Muscle layer of duodenum (tissue), 2 donors: ENCODE measurements at regions not wholly inside any gene's neighbourhood (a gene's known extent, or its start where the extent isn't known, plus 50 kb on each side); places are given as distances from the start of the nearest gene placed in this dataset.
"Not testable (repeated sequence)": the region's sequence is repeated elsewhere in the genome, so short reads cannot be mapped to it uniquely, and the experiment has no call there.

Experiments used
- H3K27ac ChIP-seq: one replicate; pipeline ENCODE4 v1.7.0; 2013; ENCODE audit warnings: mild to moderate bottlenecking, low read length
- H3K27me3 ChIP-seq: one replicate; pipeline ENCODE4 v1.7.0; 2013; ENCODE audit warnings: low read depth, mild to moderate bottlenecking, control low read depth, low read length
- H3K36me3 ChIP-seq, 2 donors: one replicate each; pipeline ENCODE4 v1.7.0; 2013; ENCODE audit warnings: low read length in 2 of 2, control low read depth in 1 of 2, mild to moderate bottlenecking in 1 of 2; ENCODE audit not compliant: insufficient read depth in 2 of 2, control insufficient read depth in 1 of 2
- H3K4me1 ChIP-seq, 2 donors: one replicate each; pipeline ENCODE4 v1.7.0; 2013; ENCODE audit warnings: low read length in 2 of 2, mild to moderate bottlenecking in 2 of 2, control low read depth in 1 of 2, moderate library complexity in 1 of 2; ENCODE audit not compliant: insufficient read depth in 2 of 2, control insufficient read depth in 1 of 2
- H3K4me3 ChIP-seq, 2 donors: one replicate each; pipeline ENCODE4 v1.7.0; 2013; ENCODE audit warnings: low read length in 2 of 2, low read depth in 1 of 2, mild to moderate bottlenecking in 1 of 2
- H3K9me3 ChIP-seq, 2 donors: one replicate each; pipeline ENCODE4 v1.7.0; 2013; ENCODE audit warnings: low read length in 2 of 2, control low read depth in 1 of 2, mild to moderate bottlenecking in 1 of 2; ENCODE audit not compliant: control insufficient read depth in 1 of 2
- donor health status: healthy.

DNA sequence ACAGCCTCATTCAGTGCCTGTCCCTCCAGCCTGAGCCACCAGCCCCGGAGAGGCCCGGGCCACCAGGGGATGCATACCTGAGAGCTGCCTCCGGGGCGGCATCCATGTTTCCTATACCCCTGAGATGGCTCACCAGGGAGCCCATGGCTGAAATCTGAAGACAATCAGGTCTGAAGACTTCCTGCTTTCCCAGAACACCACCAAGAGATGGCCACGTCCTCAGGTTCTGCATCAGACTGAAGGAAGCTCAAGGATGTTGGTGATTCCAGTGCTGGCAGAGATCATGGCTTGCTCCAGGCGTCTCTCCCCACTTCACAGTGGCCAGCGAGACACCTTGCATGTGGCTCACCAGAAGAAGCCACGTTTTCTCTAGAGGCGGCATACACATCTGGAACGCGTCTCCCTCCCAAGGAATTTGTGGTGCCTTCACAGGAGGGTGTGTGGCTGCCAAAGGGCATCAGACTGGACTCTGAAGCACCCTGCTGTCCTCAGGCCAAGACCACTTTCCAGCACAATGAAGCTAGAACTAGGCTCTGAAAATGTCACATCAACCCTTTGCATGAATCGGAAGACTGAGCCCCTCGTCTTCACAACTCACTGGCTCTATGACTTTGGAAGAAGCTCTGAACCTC lies 170.7 kb upstream of the IRF2BP2 start:
- no peak overlapping the region for H3K27ac ChIP-seq
- no peaks in the 10 kb centered on the region for H3K9me3 ChIP-seq
- H3K36me3 ChIP-seq, result no peaks in the 10 kb centered on the region
- H3K4me1 ChIP-seq, result no peaks in the 10 kb centered on the region
- no peaks in the 10 kb centered on the region for H3K27me3 ChIP-seq
- H3K4me3 ChIP-seq, result no peak overlapping the region

- H3K27ac ChIP-seq, result no peak overlapping the region
- H3K36me3 ChIP-seq, result no peaks in the 10 kb centered on the region
- no peaks in the 10 kb centered on the region for H3K4me1 ChIP-seq
- H3K9me3 ChIP-seq, result no peaks in the 10 kb centered on the region
- H3K27me3 ChIP-seq, result no peaks in the 10 kb centered on the region
- no peak overlapping the region for H3K4me3 ChIP-seq
These were observed 170.1 kb upstream of the IRF2BP2 start for GRCh38 chr1:234780112-234780511.

- H3K27ac ChIP-seq, H3K9me3 ChIP-seq, H3K27me3 ChIP-seq, H3K4me3 ChIP-seq, H3K4me1 ChIP-seq, H3K36me3 ChIP-seq: not testable (repeated sequence)
These were observed 169.6 kb upstream of the IRF2BP2 start for GRCh38 chr1:234779600-234779999.

GRCh38 chr1:234779160-234779538 lies 169.2 kb upstream of the IRF2BP2 start:
- no peaks in the 10 kb centered on the region for H3K27me3 ChIP-seq
- no peaks in the 10 kb centered on the region for H3K9me3 ChIP-seq
- H3K4me3 ChIP-seq, result no peak overlapping the region
- no peaks in the 10 kb centered on the region for H3K36me3 ChIP-seq
- no peak overlapping the region for H3K27ac ChIP-seq
- H3K4me1 ChIP-seq, result no peaks in the 10 kb centered on the region

DNA sequence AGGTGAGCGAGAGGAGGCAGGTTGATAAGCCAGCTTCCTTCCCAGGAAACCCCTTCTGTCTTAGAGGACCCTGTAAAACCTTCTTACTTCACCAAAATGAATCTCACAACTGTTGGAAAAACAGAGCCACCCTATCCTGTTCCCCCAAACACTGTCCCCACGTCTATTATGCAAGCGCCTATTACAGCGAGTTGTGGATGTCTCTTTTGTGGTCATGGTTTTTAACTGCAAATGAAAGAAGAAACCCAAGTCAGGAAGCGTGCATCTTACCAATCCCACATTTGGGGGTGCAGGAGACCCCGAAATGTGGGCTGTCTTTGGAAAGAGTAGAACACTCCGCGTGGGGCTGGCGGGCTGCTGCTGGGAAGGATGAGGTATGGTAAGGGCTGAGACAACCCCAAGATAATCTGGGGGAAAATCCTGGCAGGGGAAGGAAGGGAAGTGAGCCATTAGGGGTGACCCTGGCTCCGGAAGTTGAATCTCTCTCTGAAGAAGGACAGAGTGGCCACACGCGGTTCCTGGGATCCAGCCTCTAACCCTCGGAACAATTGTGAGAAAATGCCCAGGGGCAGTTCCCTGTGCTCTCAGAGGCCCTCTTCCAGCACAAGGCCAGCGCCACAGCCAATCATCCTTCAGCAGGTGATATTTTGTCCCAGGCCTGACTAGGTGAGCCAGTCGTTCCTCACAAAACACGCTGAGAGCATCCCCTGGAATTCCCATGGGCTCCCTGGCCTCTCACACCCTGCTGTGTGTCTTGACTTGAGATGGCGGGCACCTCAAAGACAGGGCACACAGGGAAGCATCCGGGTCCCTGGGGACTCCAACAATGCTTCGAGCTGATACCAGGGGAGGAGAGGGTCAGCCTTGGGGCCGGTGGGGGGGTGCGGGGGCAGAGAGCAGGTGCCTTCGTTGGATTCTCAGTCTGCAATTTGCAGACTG lies 168.5 kb upstream of the IRF2BP2 start:
- no peak overlapping the region for H3K4me3 ChIP-seq
- no peaks in the 10 kb centered on the region for H3K36me3 ChIP-seq
- no peak overlapping the region for H3K27ac ChIP-seq
- H3K27me3 ChIP-seq, result no peaks in the 10 kb centered on the region
- H3K9me3 ChIP-seq, result no peaks in the 10 kb centered on the region
- no peaks in the 10 kb centered on the region for H3K4me1 ChIP-seq

- Histone ChIP-seq H3K4me1 (no peaks in the 10 kb centered on the region), H3K9me3 (no peaks in the 10 kb centered on the region), H3K4me3 (no peak overlapping the region), H3K36me3 (no peaks in the 10 kb centered on the region), H3K27ac (no peak overlapping the region), H3K27me3 (no peaks in the 10 kb centered on the region)
These were observed 167.9 kb upstream of the IRF2BP2 start for GRCh38 chr1:234777856-234778220.

DNA sequence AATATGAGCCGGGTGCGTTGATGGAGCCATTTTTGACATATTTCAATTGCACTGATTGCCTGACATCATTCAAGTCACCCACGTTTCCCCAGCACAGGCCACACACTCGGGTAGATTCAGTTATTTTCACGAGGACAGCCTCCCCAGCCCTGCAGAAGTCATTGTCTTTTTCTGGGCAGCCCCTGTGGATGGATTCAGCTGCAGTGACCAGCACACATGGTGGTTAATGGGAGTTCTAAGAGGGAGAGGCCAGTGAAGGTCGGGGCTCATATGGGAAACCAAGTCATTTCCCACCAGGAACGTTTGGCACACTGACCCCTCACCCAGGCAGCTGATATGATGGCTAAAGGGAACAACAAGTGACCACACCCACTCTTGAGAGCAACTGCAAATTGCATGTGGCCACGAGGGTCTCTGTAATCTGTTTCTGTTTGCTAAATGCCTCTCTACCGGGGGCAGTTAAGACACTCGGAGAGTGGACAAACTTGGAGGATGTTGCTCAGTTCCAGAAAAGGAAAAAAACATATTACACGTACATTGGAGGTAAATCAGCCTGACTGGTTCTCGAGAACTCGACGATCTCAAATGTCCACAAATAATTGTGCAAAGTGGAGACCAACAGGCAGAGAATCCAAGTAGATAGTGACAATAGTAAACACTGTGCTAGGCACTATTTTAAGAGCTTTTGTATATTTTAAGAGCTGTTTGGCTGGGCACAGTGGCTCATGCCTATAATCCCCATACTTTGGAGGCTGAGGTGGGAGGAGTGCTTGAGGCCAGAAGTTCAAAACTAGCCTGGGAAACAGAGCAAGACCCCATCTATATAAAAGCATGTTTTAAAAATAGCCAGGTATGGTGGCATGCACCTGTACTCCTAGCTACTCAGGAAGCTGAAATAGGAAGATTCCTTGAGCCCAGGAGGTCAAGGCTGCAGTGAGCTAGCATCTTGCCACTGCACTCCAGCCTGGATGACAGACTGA lies 167.2 kb upstream of the IRF2BP2 start:
- H3K27me3 ChIP-seq, result no peaks in the 10 kb centered on the region
- no peaks in the 10 kb centered on the region for H3K36me3 ChIP-seq
- no peak overlapping the region for H3K4me3 ChIP-seq
- H3K27ac ChIP-seq, result no peak overlapping the region
- H3K9me3 ChIP-seq, result no peaks in the 10 kb centered on the region
- H3K4me1 ChIP-seq, result no peaks in the 10 kb centered on the region

- H3K27me3 ChIP-seq, result no peaks in the 10 kb centered on the region
- H3K4me3 ChIP-seq, result no peak overlapping the region
- H3K9me3 ChIP-seq, result no peaks in the 10 kb centered on the region
- no peaks in the 10 kb centered on the region for H3K36me3 ChIP-seq
- H3K27ac ChIP-seq, result no peak overlapping the region
- H3K4me1 ChIP-seq, result no peaks in the 10 kb centered on the region
These were observed 166.4 kb upstream of the IRF2BP2 start for GRCh38 chr1:234776256-234776875.

- Histone ChIP-seq H3K27me3 (no peaks in the 10 kb centered on the region), H3K4me1 (peaks cover 0 to 3% of the 10 kb centered on the region in 2 donors), H3K9me3 (no peaks in the 10 kb centered on the region), H3K27ac (no peak overlapping the region), H3K4me3 (no peak overlapping the region), H3K36me3 (no peaks in the 10 kb centered on the region)
These were observed 165.7 kb upstream of the IRF2BP2 start for GRCh38 chr1:234775477-234776246.

- H3K27me3 ChIP-seq, result no peaks in the 10 kb centered on the region
- H3K4me1 ChIP-seq, result peaks cover 0 to 3% of the 10 kb centered on the region in 2 donors
- H3K27ac ChIP-seq, result no peak overlapping the region
- no peaks in the 10 kb centered on the region for H3K9me3 ChIP-seq
- no peak overlapping the region for H3K4me3 ChIP-seq
- no peaks in the 10 kb centered on the region for H3K36me3 ChIP-seq
These were observed 165.0 kb upstream of the IRF2BP2 start for GRCh38 chr1:234774971-234775370.
